GM21381 (cell line): ENCODE measurements at regions not wholly inside any gene's neighbourhood (a gene's known extent, or its start where the extent isn't known, plus 50 kb on each side); places are given as distances from the start of the nearest gene placed in this dataset.
"Not testable (repeated sequence)": the region's sequence is repeated elsewhere in the genome, so short reads cannot be mapped to it uniquely, and the experiment has no call there.

Experiments used
- ATAC-seq: cut with Tn5 transposase; IDR thresholded peaks from one replicate; pipeline ENCODE4 v1.9.1; 2021; ENCODE audit warnings: mild to moderate bottlenecking, moderate library complexity; ENCODE audit not compliant: unreplicated experiment

- no peak for ATAC-seq
Observed at GRCh38 chr4:158122501-158122900, 50.3 kb downstream of the GASK1B start.

GRCh38 chr4:158121161-158121579, 51.7 kb downstream of the GASK1B start:
- ATAC-seq: no peak

- not testable (repeated sequence) for ATAC-seq
Observed at GRCh38 chr4:158120645-158121151, 52.1 kb downstream of the GASK1B start.

- no peak for ATAC-seq
Observed at GRCh38 chr4:158112611-158113010, 60.2 kb downstream of the GASK1B start.

- ATAC-seq: no peak
Observed at GRCh38 chr4:158111241-158111640, 61.6 kb downstream of the GASK1B start.

- ATAC-seq: no peak
Observed at GRCh38 chr4:158102904-158103303, 69.9 kb downstream of the GASK1B start.

- no peak for ATAC-seq
Observed at GRCh38 chr4:158099686-158100085, 73.1 kb downstream of the GASK1B start.

- no peak for ATAC-seq
Observed at GRCh38 chr4:158098802-158099201, 74.0 kb downstream of the GASK1B start.

GRCh38 chr4:158094413-158095134, 78.3 kb downstream of the GASK1B start:
- ATAC-seq: no peak

- ATAC-seq: no peak
Observed at GRCh38 chr4:158090323-158090722, 82.5 kb downstream of the GASK1B start.

- not testable (repeated sequence) for ATAC-seq
Observed at GRCh38 chr4:158089897-158090296, 82.9 kb downstream of the GASK1B start.

- no peak for ATAC-seq
Observed at GRCh38 chr4:158080354-158080753, 92.5 kb downstream of the GASK1B start.

GRCh38 chr4:158079661-158080060, 93.2 kb downstream of the GASK1B start:
- ATAC-seq: no peak

- no peak for ATAC-seq
Observed at GRCh38 chr4:158077835-158078234, 95.0 kb downstream of the GASK1B start.

GRCh38 chr4:158074851-158075250, 98.0 kb downstream of the GASK1B start:
- no peak for ATAC-seq

- no peak for ATAC-seq
Observed at GRCh38 chr4:158071931-158072330, 100.9 kb downstream of the GASK1B start.

- no peak for ATAC-seq
Observed at GRCh38 chr4:158068068-158068467, 104.8 kb downstream of the GASK1B start.

- ATAC-seq: no peak
Observed at GRCh38 chr4:158067646-158068045, 105.2 kb downstream of the GASK1B start.

GRCh38 chr4:158065603-158066002, 107.2 kb downstream of the GASK1B start:
- ATAC-seq: no peak

GRCh38 chr4:158065176-158065575, 107.6 kb downstream of the GASK1B start:
- no peak for ATAC-seq

GRCh38 chr4:158056689-158057245, 116.1 kb downstream of the GASK1B start:
- no peak for ATAC-seq

- ATAC-seq: no peak
Observed at GRCh38 chr4:158055668-158056067, 117.2 kb downstream of the GASK1B start.
